Activated CD4-positive, CD25-positive, alpha-beta regulatory T cell treated with anti-CD3 and anti-CD28 coated beads, Interleukin-2, amount 50 U/mL, for 72 hours (primary cell): ENCODE measurements at regions not wholly inside any gene's neighbourhood (a gene's known extent, or its start where the extent isn't known, plus 50 kb on each side); places are given as distances from the start of the nearest gene placed in this dataset.

ENCODE experiments used
- DNase-seq: peaks from one replicate; pipeline ENCODE4 v3.0.0; 2021

GRCh38 chr11:134581966-134582769, 170.1 kb upstream of the B3GAT1 start:
- DNase-seq: no peak

GRCh38 chr11:134581121-134581626, 169.1 kb upstream of the B3GAT1 start:
- no peak for DNase-seq

DNA sequence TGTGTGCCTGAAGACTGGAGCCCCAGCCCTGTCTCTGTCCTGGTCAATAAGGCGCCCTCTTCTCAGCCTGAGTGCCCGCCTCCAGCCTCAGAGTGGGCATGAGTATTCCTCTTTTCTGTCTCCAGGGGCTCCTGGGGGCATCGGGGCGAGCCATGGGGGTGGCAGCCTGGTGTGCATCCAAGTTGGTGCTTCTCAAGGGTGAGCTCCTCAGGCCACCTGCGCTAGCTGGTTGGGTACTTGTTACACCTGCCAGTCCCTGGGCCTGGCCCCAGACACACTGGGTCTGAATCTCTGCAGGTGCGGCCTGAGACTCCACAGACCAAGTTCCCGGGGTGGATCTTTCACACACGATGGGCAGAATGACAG, 168.6 kb upstream of the B3GAT1 start:
- no peak for DNase-seq

- no peak for DNase-seq
Measured at GRCh38 chr11:134579724-134580609, 167.9 kb upstream of the B3GAT1 start.

- no peak for DNase-seq
Measured at GRCh38 chr11:134578807-134579723, 167.0 kb upstream of the B3GAT1 start.

DNA sequence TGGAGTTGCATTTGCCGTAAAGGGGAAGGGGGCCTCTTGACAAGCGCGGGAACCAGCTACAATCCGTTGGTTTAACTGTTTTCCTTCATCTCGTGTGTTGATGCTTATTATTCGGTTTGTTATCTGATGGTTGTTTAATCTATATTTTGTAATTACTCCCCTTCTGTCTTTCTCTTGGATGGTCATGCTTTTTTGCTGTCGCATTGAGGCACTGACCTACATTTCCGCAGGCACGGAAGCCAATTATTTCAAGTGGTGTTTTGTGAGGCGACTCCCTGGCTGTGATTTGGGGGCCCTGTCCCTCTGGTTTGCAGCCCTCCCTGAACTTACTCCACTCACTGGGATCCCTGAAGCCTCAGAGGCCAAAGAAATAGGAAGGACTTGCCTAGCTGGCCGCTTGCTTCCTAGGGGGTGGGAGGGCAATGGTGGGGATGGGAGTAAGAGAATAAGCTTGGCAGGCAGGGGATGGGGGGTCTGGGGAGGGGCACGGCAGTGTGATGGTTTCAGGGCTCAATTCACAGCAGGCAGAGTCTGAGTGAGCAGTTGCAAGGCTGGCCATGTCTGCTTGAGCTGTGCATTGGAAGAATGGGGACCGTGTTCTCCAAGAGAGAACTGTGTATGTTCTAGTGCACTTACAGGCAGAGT, 165.8 kb upstream of the B3GAT1 start:
- DNase-seq: no peak

DNA sequence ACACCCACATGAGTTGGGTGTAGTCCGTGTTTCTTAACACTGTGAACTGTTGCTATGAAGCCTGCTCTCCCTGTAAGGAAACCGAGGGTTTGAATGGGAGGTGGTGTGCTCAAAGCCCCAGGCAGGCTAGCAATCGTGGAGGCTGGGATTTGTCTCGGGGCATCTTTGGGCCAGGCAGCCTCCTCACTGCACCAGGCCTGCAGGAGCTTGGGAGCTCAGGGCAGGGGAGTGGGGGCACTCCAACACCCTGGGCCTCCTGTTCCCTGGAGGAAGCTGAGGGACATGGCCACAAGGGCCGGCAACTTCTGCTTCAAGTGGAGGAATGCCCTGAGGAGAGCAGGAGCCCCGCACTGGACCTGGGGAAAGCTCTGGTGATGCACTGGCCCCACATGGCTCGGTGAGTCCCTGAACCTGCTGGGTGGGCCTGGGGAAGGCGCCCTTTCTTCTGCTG, 164.7 kb upstream of the B3GAT1 start:
- no peak for DNase-seq

DNA sequence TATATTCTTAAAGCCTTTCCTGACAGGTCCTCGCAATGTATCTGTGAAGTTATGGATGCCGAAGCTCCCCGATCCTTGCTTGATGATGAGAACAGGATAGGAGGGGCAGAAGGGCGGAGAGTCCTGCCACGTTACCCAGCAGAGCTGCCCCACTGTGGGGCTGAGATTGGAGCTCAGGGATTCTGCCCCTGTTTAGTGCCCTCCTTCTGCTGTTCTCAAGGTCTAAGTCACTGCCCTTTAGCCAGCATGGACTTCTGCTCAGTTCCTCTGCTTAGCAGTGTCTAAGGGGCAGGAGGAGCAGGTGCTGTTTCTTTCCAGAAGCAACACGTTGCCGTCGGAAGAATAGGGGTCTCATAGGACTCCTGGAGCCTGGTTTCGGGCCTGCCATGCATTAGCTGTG, 164.2 kb upstream of the B3GAT1 start:
- DNase-seq: no peak

- no peak for DNase-seq
Measured at GRCh38 chr11:134575504-134576230, 163.6 kb upstream of the B3GAT1 start.

- DNase-seq: no peak
Measured at GRCh38 chr11:134574947-134575346, 162.9 kb upstream of the B3GAT1 start.

DNA sequence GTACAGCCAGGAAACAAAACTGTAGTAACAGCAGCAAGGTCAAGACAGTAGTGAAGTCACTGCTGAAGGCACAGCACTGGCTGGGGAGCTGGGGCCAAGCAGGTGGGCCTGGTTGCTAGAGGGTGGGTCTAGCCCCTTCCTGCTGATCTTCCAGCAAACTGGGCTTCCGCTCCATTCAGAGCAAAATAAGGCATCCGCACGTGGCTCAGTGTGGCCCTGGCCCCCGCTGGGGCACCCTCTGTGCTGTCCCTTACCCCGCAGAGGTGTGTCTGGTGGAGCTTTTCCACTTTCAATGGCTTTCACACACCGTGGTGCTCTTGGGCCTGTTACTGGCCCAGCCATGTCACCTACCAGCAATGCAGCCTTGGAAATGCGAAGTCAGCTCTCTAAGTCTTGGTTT, 162.4 kb upstream of the B3GAT1 start:
- DNase-seq: no peak

- no peak for DNase-seq
Measured at GRCh38 chr11:134573857-134574256, 161.8 kb upstream of the B3GAT1 start.

DNA sequence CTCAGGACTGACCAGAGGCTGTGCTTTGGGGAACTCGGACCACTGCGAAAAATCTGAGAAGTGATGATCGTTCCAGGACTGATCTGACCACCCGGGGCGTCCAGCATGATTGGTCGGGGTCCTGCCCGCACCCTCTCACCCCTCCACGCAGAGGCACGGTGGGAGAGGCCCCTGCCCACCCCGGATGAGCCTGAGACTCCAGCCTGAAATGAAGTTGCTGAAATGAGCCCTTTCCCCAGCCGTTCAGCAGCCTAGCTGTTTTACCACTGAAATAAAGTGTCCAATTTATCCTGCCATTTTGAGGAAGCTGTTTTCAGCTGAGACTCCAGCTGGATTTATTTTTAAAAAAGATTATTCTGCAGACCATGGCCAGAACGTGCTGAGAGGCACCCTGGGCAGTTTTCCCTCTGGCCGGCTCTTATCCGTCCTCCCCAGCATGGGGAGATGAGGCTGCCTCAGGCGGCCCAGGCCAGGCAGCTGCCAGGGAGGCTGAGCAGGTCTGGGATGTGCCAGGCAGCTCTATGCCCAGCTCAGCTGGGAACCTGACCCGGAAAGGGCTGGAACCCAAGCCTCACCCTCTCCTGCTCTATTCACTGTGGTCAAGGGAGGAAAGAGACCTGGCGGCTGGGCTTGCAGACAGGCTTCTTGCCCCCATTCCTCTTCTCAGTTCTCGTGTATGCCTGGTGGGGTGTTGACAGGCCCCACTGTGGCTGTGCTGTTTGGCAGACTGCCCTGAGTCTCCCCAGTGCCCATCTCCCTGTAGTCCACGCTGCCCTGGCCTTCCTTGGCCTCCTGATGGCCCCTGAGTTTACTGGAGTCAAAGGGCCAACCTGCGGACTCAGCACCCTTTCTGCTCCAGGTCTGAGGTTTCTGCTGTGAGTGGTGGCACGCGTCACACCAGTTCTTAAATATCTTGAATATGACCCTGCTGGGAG, 161.0 kb upstream of the B3GAT1 start:
- DNase-seq: no peak

GRCh38 chr11:134571301-134571700, 159.3 kb upstream of the B3GAT1 start:
- DNase-seq: no peak

GRCh38 chr11:134569195-134569594, 157.2 kb upstream of the B3GAT1 start:
- no peak for DNase-seq

DNA sequence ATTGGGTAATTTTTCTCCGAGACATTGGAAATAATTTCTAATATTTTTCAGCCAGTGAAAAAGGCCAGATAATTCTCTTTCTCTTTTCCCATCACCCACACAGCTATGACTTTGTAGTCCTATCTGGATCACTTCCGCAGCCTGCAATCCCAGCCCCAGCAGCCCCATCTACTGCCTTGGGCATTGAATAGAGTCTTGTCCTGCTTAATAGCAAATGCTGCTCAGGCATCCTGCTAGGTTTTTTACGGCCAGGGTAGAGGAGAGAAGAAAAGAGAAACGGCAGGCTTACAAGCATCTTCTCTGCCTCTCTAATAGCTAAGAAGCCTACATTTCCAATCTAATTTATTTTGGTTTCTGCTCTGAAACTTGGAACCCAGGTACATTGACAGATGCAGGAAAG, 154.3 kb upstream of the B3GAT1 start:
- no peak for DNase-seq

GRCh38 chr11:134565343-134565891, 153.4 kb upstream of the B3GAT1 start:
- DNase-seq: no peak

DNA sequence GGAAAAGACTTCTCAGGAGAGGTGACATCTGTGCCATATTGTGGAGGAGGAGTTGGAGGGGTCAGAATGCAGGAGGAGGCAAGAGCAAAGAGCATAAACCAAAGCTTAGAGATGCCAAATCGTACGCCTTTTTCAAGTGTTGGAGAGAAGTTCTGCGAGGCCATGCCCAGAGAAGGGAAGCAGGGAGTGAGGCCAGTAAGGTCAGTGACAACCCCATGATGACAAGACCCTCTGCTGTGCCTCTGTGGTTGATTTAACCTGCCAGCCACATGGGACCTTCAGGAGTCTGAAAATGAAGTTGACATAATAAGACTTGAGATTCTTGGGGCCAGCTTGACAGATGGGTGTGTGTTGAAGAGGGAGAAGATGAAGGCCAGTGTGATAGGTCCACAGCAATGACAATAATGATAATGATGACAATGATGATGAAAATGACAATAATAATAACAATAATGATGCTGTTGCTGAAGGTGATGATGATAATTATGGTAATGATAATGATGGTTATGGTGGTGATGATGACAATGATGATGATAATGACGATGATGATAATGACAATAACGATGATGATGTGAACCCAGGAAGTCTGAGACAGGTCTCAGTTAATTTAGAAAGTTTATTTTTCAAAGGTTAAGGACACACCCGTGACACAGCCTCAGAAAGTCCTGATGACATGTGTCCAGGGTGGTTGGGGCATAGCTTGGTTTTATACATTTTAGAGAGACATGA, 152.6 kb upstream of the B3GAT1 start:
- DNase-seq: no peak

DNA sequence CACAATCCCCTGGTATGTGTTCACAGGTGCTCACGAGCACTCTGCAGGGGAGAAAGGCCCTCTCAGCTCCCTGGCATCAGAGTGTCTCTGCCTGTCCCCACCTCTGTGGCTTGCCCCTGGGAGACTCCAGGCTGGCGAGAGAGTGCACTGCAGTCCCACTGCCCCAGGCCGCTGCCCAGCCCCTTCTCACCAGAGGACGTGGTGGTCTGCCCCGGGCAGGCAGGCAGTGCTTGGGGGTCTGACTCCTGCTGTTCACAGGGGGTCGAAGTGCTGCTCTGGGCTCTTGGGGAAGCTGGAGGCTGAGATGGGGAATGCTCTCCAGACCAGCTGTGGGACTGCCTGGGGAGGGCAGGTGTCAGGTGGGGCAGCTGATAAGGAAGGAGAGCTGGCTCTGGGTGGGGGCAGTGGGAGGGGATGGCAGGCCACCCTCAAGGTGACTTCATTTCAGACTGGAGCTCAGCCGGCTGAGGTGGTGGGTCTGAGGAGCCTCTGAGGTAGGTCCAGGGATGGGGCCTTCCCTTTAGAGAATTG, 151.0 kb upstream of the B3GAT1 start:
- no peak for DNase-seq
